Heart left ventricle (tissue), 16 donors: ENCODE measurements at regions not wholly inside any gene's neighbourhood (a gene's known extent, or its start where the extent isn't known, plus 50 kb on each side); places are given as distances from the start of the nearest gene placed in this dataset.
A peak's percentile ranks its signal among the peaks of the same experiment; 100 is the strongest.

Experiments
- ATAC-seq, 4 donors: fragments of 200-7000 bp; cut with Tn5 transposase; one replicate each; pipeline ENCODE4 v1.9.1; 2020 to 2022; ENCODE audit warnings: moderate library complexity in 4 of 4, mild to moderate bottlenecking in 3 of 4, moderate number of reproducible peaks in 1 of 4
- DNase-seq, 5 donors: peaks; one replicate each; pipeline ENCODE4 v3.0.0-alpha.2; 2020
- H3K27ac ChIP-seq, 12 donors: fragments of 200-600 bp; sonication (generic) in 4 of 12; one replicate each; pipeline versions ENCODE4 v1.5.0 to v1.8.0; 2016 to 2022; ENCODE audit warnings: mild to moderate bottlenecking in 2 of 12
- H3K27me3 ChIP-seq, 9 donors: fragments of 200-600 bp; sonication (generic) in 2 of 9; one replicate each; pipeline versions ENCODE4 v1.5.1 to v1.8.0; 2016 to 2022; ENCODE audit warnings: mild to moderate bottlenecking in 3 of 9
- H3K36me3 ChIP-seq, 9 donors: fragments of 200-600 bp; sonication (generic) in 2 of 9; one replicate each; pipeline versions ENCODE4 v1.5.0 to v1.8.0; 2018 to 2022; ENCODE audit warnings: mild to moderate bottlenecking in 2 of 9
- H3K4me1 ChIP-seq, 12 donors: fragments of 200-600 bp; sonication (generic) in 4 of 12; one replicate each; pipeline versions ENCODE4 v1.5.0 to v1.8.0; 2016 to 2022; ENCODE audit warnings: mild to moderate bottlenecking in 3 of 12
- H3K4me3 ChIP-seq, 12 donors: fragments of 200-600 bp; sonication (generic) in 4 of 12; one replicate each; pipeline versions ENCODE4 v1.5.0 to v1.8.0; 2017 to 2022; ENCODE audit warnings: mild to moderate bottlenecking in 9 of 12, moderate library complexity in 4 of 12
- H3K9me3 ChIP-seq, 12 donors: fragments of 200-600 bp; sonication (generic) in 4 of 12; one replicate each; pipeline versions ENCODE4 v1.5.0 to v1.8.0; 2016 to 2022; ENCODE audit warnings: mild to moderate bottlenecking in 1 of 12
- POLR2A ChIP-seq, 2 donors: fragments of 450-650 bp; IDR thresholded peaks; one replicate each; pipeline ENCODE4 v1.6.1; 2017; ENCODE audit warnings: antibody characterized with exemption in 2 of 2, mild to moderate bottlenecking in 2 of 2, moderate library complexity in 2 of 2
- WGBS, 4 donors: extraction: QIAGEN DNeasy Blood & Tissue Kit in 2 of 4; methylation state at CpG; one replicate each; pipeline versions ENCODE4 v1.1.5 to v1.1.7; 2013 to 2018; 5-methylcytosine and 5-hydroxymethylcytosine counted together
- intact Hi-C, 10 donors: fragments of 100-400 bp; cut with DNase I; formaldehyde crosslinking; loops; one replicate each; pipeline versions ENCODE4 v1.11.1 to v1.14.2; 2022
- TF ChIP-seq, protein P1 (sequence below), 12 donors: fragments of 200-600 bp; sonication (generic) in 4 of 12; IDR thresholded peaks; one replicate each; pipeline versions ENCODE4 v1.5.0 to v1.8.0; 2018 to 2022; ENCODE audit warnings: antibody characterized with exemption in 12 of 12, mild to moderate bottlenecking in 5 of 12
- donor health status: ischemic (EF 13 %, LVEDD 7.1; RV severe dilation, severe dysfunction).
- donor health status: healthy with polysubstance abuse.
- donor health status: DM: no; HTN: yes; CAD: no.
- donor health status: DM: no; HTN: no; CAD: no.
- donor health status: ischemic (EF 25% LVEDD 6.9; RV normal size, moderate dysfunction).
- donor health status: ischemic (EF 25% LVEDD 5.7; RV mildly dilated, moderate dysfunction).
- donor health status: healthy.
- donor health status: DM: yes; HTN: yes; CAD: no.
- donor health status: ischemic (EF 35%, LVEDD 5.7; RV mildly dilated, moderate dysfunction).
- donor health status: nonischemic (EF 11% LVEDD 7.7; RV severe dilation, severe dysfunction).
- donor health status: DM: yes; HTN: yes; CAD: no.
- donor health status: PGD.
- donor health status: ischemic (EF 29% LVEDD 5.4; RV normal size, mild dysfunction).
- donor health status: nonischemic (EF 23%, LVEDD 6.1; RV moderate dilation, normal function).

DNA sequence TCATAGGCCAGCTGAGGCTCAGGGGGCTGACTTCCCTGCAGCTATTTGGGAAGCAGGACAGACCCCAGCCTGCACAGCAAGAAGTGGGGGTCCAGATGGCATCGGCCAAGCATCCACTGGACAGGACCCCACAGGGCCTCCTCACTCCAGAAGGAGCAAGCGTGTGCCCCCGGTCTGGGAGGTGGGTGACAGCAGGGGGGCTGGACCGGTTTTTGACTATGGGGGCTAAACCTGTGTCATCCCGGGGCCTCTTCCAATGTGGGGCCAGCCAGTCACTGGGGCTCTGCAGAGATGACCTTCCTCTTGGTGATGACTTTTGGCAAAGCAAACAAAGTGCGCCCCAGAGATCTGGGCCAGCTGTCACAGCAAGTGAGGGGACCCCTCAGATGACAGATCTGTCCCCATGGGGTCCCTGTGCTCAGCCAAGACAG lies 163.9 kb downstream of the OLFM1 start:
- peaks cover 0 to 75% (median 5%) of the 10 kb centered on the region in 9 donors for H3K27me3 ChIP-seq
- 87 to 94% (median 89%) methylated on average over 4 to 6 of the region's 6 CpGs for WGBS, 4 donors
- no peaks in the 10 kb centered on the region for H3K4me1 ChIP-seq
- intact Hi-C loops, result no loop called here
- no peaks in the 10 kb centered on the region for H3K36me3 ChIP-seq
- H3K4me3 ChIP-seq, result no peak overlapping the region
- ATAC-seq, result no peak
- TF ChIP-seq, protein P1, sequence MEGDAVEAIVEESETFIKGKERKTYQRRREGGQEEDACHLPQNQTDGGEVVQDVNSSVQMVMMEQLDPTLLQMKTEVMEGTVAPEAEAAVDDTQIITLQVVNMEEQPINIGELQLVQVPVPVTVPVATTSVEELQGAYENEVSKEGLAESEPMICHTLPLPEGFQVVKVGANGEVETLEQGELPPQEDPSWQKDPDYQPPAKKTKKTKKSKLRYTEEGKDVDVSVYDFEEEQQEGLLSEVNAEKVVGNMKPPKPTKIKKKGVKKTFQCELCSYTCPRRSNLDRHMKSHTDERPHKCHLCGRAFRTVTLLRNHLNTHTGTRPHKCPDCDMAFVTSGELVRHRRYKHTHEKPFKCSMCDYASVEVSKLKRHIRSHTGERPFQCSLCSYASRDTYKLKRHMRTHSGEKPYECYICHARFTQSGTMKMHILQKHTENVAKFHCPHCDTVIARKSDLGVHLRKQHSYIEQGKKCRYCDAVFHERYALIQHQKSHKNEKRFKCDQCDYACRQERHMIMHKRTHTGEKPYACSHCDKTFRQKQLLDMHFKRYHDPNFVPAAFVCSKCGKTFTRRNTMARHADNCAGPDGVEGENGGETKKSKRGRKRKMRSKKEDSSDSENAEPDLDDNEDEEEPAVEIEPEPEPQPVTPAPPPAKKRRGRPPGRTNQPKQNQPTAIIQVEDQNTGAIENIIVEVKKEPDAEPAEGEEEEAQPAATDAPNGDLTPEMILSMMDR (IDR thresholded peaks at IDR 0.05), result no peak
- TF ChIP-seq POLR2A (IDR thresholded peaks at IDR 0.05), result no peak
- peak in 2 of 5 donors; percentile 8 to 19 for DNase-seq
- no peak overlapping the region for H3K27ac ChIP-seq
- H3K9me3 ChIP-seq, result no peaks in the 10 kb centered on the region

DNA sequence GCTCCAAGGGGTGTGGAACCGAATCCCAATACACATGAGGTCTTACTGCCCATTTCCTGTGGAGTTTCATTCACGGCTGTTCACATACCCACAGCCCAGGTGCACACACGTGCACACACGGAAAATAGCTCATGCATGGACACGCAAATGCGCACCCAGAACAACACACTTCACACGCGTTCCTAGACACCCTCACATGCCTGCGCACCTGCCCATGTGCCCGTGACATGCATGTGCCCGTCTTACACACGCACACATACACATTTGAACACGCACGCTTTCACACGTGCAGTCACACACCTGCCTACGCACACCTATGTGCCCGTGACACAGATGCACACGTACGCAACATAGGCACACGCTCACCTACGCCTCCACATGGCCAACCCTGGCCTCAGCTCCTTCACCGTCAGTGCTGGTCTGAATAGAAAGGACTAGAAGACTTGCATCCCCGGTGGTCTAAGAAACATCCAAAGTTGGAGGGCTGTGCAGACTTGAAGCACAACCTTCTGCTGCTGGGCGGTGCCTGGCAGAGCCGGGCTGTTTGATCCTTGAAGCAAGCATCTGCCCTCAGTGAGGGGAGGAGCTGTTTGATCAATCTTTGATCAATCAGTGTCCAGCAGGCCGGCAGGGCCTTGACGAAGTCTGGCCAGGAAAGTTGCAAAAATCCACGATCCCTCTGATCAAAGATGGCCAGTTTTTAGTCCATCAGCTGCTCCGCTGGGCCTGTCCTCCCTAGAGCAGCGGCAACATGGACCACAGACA lies 164.7 kb downstream of the OLFM1 start:
- no peak for ATAC-seq
- Histone ChIP-seq H3K27me3 (peaks cover 0 to 72% (median 5%) of the 10 kb centered on the region in 9 donors), H3K36me3 (no peaks in the 10 kb centered on the region), H3K9me3 (no peaks in the 10 kb centered on the region), H3K4me1 (peaks cover 0 to 1% (median 0%) of the 10 kb centered on the region in 12 donors), H3K4me3 (no peak overlapping the region), H3K27ac (no peak overlapping the region)
- no peak for TF ChIP-seq POLR2A (IDR thresholded peaks at IDR 0.05)
- TF ChIP-seq, protein P1 (IDR thresholded peaks at IDR 0.05), result no peak
- 86 to 91% (median 90%) methylated on average over 29 to 30 of the region's 30 CpGs for WGBS, 4 donors
- intact Hi-C loops, result no loop called here
- peak in 2 of 5 donors; percentile 14 to 28 for DNase-seq

DNA sequence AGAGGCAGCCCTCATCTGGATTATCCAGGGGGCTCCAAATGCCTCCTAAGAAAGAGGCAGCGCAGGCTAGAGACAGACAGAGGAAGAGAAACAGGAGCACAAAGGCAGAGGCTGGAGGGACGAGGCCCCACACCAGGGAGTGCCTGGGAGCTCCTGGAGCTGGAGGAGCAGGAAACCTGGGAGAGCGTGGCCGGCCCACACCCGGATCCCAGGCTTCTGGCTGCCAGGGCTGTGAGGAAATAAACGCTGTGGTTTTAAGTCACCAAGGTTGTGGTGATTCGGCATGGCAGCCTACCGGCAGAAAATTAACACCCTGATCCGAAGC lies 165.5 kb downstream of the OLFM1 start:
- peak in 1 of 5 donors; percentile 4 for DNase-seq

DNA sequence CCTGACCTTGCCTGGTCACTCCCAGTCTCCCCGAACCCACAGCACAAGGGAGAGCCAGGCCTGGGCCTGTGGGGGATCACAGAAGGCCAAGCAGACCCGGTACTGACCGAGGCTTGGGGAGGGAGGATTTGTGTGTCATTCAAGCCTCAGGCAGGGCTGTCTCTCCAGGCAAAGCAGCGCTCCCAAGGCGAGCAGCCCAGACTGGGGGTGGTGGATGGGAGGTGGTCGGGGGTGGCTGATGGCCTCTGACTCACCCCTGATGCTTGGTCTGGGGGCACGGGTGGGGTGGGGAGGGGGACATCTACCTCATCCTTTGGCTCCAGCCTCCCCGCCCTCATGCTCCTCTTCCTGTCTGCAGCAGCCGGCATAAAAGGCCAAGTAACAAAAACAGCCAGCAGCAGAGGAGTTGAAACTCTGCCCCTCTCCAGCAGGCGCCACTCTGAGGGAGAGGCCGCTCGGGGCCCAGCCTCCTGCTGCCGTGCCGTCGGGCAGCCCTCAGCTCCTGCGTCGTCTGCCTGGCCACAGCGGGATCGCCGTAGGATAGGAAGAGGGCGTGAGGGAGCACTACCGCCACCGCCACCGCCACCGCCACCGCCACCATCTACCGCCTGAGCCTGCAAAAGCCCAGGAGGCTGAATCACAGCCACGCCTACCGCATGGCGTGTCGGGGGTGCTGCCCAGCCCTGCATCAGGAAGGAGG lies 166.0 kb downstream of the OLFM1 start:
- H3K27ac ChIP-seq, result no peak overlapping the region
- TF ChIP-seq, protein P1 (IDR thresholded peaks at IDR 0.05), result no peak
- TF ChIP-seq POLR2A (IDR thresholded peaks at IDR 0.05), result no peak
- H3K27me3 ChIP-seq, result peaks cover 0 to 66% (median 5%) of the 10 kb centered on the region in 9 donors
- 22 to 37% (median 27%) methylated on average over 16 to 31 of the region's 31 CpGs for whole genome bisulfite sequencing, 4 donors
- no peaks in the 10 kb centered on the region for H3K9me3 ChIP-seq
- ATAC-seq (no peak), DNase-seq (peak in 2 of 5 donors; percentile 26 to 51)
- peaks cover 0 to 10% (median 0%) of the 10 kb centered on the region in 12 donors for H3K4me1 ChIP-seq
- H3K4me3 ChIP-seq, result no peak overlapping the region
- no peaks in the 10 kb centered on the region for H3K36me3 ChIP-seq
- intact Hi-C loops, result no loop called here

More for the DNA sequence above, 165.5 kb downstream of the OLFM1 start:
- no peak for ATAC-seq
- intact Hi-C loops, result no loop called here
- no peak overlapping the region for H3K27ac ChIP-seq
- H3K4me1 ChIP-seq, result peaks cover 0 to 7% (median 0%) of the 10 kb centered on the region in 12 donors
- H3K27me3 ChIP-seq, result peaks cover 0 to 71% (median 5%) of the 10 kb centered on the region in 9 donors
- 39 to 63% (median 41%) methylated on average over 6 to 9 of the region's 9 CpGs for WGBS, 4 donors
- no peaks in the 10 kb centered on the region for H3K36me3 ChIP-seq
- no peak for TF ChIP-seq POLR2A (IDR thresholded peaks at IDR 0.05)
- TF ChIP-seq, protein P1 (IDR thresholded peaks at IDR 0.05), result no peak
- no peak overlapping the region for H3K4me3 ChIP-seq
- no peaks in the 10 kb centered on the region for H3K9me3 ChIP-seq
